Uterus (tissue), 3 donors: ENCODE measurements at regions not wholly inside any gene's neighbourhood (a gene's known extent, or its start where the extent isn't known, plus 50 kb on each side); places are given as distances from the start of the nearest gene placed in this dataset.

Source experiments
- DNase-seq, 2 donors: peaks; one replicate each; pipeline ENCODE4 v3.0.0-alpha.2; 2019 to 2020
- H3K27ac ChIP-seq, 2 donors: fragments of 200-600 bp; sonication (generic); 1 replicate in 1 of 2; 2 replicates in 1 of 2; pipeline ENCODE4 v1.5.1; 2016 to 2018
- H3K27me3 ChIP-seq, 2 donors: fragments of 200-600 bp; sonication (generic); one replicate each; pipeline ENCODE4 v1.5.1; 2018 to 2019; ENCODE audit warnings: control low read depth in 1 of 2
- H3K36me3 ChIP-seq, 2 donors: fragments of 200-600 bp; sonication (generic); one replicate each; pipeline ENCODE4 v1.5.1; 2019; ENCODE audit warnings: control low read depth in 1 of 2
- H3K4me1 ChIP-seq, 2 donors: fragments of 200-600 bp; sonication (generic); one replicate each; pipeline ENCODE4 v1.5.1; 2018 to 2019; ENCODE audit warnings: control low read depth in 1 of 2
- H3K4me3 ChIP-seq, 2 donors: fragments of 200-600 bp; sonication (generic); 1 replicate in 1 of 2; 2 replicates in 1 of 2; pipeline ENCODE4 v1.5.1; 2018 to 2019; ENCODE audit warnings: mild to moderate bottlenecking in 1 of 2
- H3K9me3 ChIP-seq, 2 donors: fragments of 200-600 bp; sonication (generic); one replicate each; pipeline ENCODE4 v1.5.1; 2019; ENCODE audit warnings: control low read depth in 1 of 2
- CTCF ChIP-seq, 4 experiments: fragments of 200-600 bp in 2 of 4; fragments of 450-650 bp in 2 of 4; sonication (generic) in 2 of 4; IDR thresholded peaks; one replicate each; pipeline ENCODE4 v1.5.1; 2016 to 2019; ENCODE audit warnings: antibody characterized with exemption in 4 of 4, mild to moderate bottlenecking in 2 of 4, moderate library complexity in 1 of 4
- POLR2A ChIP-seq, 2 donors: fragments of 450-650 bp; IDR thresholded peaks; one replicate each; pipeline ENCODE4 v1.6.1; 2016; ENCODE audit warnings: antibody characterized with exemption in 2 of 2, mild to moderate bottlenecking in 1 of 2, moderate library complexity in 1 of 2
- intact Hi-C: fragments of 100-400 bp; cut with DNase I; formaldehyde crosslinking; loops from one replicate; pipeline ENCODE4 v1.15.1; 2023; ENCODE audit warnings: low total_unique reads
- donor health status: DM: yes; HTN: yes; CAD: no.

GRCh38 chr12:108021949-108022522, 107.1 kb upstream of the WSCD2 start:
- no peaks in the 10 kb centered on the region for H3K9me3 ChIP-seq
- intact Hi-C loops, result no loop called here
- no peaks in the 10 kb centered on the region for H3K4me1 ChIP-seq
- no peaks in the 10 kb centered on the region for H3K36me3 ChIP-seq
- TF ChIP-seq POLR2A (IDR thresholded peaks at IDR 0.05) (no peak), CTCF (IDR thresholded peaks at IDR 0.05) (no peak)
- H3K27me3 ChIP-seq, result no peaks in the 10 kb centered on the region
- H3K27ac ChIP-seq, result no peak overlapping the region
- no peak overlapping the region for H3K4me3 ChIP-seq
- no peak for DNase-seq

- no peak overlapping the region for H3K4me3 ChIP-seq
- no peaks in the 10 kb centered on the region for H3K27me3 ChIP-seq
- intact Hi-C loops, result no loop called here
- DNase-seq, result no peak
- no peaks in the 10 kb centered on the region for H3K36me3 ChIP-seq
- no peak overlapping the region for H3K27ac ChIP-seq
- H3K9me3 ChIP-seq, result no peaks in the 10 kb centered on the region
- TF ChIP-seq POLR2A (IDR thresholded peaks at IDR 0.05) (no peak), CTCF (IDR thresholded peaks at IDR 0.05) (no peak)
- no peaks in the 10 kb centered on the region for H3K4me1 ChIP-seq
Observed at GRCh38 chr12:108029051-108029835, 99.8 kb upstream of the WSCD2 start.

GRCh38 chr12:108033090-108033489, 96.0 kb upstream of the WSCD2 start:
- Histone ChIP-seq H3K27ac (no peak overlapping the region), H3K9me3 (no peaks in the 10 kb centered on the region), H3K4me3 (no peak overlapping the region), H3K27me3 (no peaks in the 10 kb centered on the region), H3K36me3 (no peaks in the 10 kb centered on the region), H3K4me1 (no peaks in the 10 kb centered on the region)
- intact Hi-C loops, result no loop called here
- no peak for DNase-seq
- TF ChIP-seq POLR2A (IDR thresholded peaks at IDR 0.05) (no peak), CTCF (IDR thresholded peaks at IDR 0.05) (no peak)

GRCh38 chr12:108035372-108035771, 93.7 kb upstream of the WSCD2 start:
- intact Hi-C loops, result no loop called here
- no peak for DNase-seq
- H3K36me3 ChIP-seq, result no peaks in the 10 kb centered on the region
- TF ChIP-seq CTCF (IDR thresholded peaks at IDR 0.05) (no peak), POLR2A (IDR thresholded peaks at IDR 0.05) (no peak)
- no peaks in the 10 kb centered on the region for H3K9me3 ChIP-seq
- no peaks in the 10 kb centered on the region for H3K4me1 ChIP-seq
- H3K4me3 ChIP-seq, result no peak overlapping the region
- no peak overlapping the region for H3K27ac ChIP-seq
- H3K27me3 ChIP-seq, result no peaks in the 10 kb centered on the region

- no peak for DNase-seq
- TF ChIP-seq CTCF (IDR thresholded peaks at IDR 0.05) (no peak), POLR2A (IDR thresholded peaks at IDR 0.05) (no peak)
- H3K4me3 ChIP-seq, result no peak overlapping the region
- no peaks in the 10 kb centered on the region for H3K27me3 ChIP-seq
- H3K36me3 ChIP-seq, result no peaks in the 10 kb centered on the region
- H3K4me1 ChIP-seq, result no peaks in the 10 kb centered on the region
- H3K9me3 ChIP-seq, result no peaks in the 10 kb centered on the region
- H3K27ac ChIP-seq, result no peak overlapping the region
- intact Hi-C loops, result no loop called here
Observed at GRCh38 chr12:108037960-108038359, 91.1 kb upstream of the WSCD2 start.
